Heart right ventricle (tissue), 16 donors: ENCODE measurements at regions not wholly inside any gene's neighbourhood (a gene's known extent, or its start where the extent isn't known, plus 50 kb on each side); places are given as distances from the start of the nearest gene placed in this dataset.

ENCODE experiments used
- ATAC-seq, 8 donors: fragments of 200-7000 bp; cut with Tn5 transposase; one replicate each; pipeline ENCODE4 v1.9.1; 2020; ENCODE audit warnings: mild to moderate bottlenecking in 8 of 8, moderate library complexity in 8 of 8, moderate number of reproducible peaks in 1 of 8
- DNase-seq, 2 donors: peaks; one replicate each; pipeline ENCODE4 v3.0.0-alpha.2; 2020
- H3K27ac ChIP-seq, 10 donors: fragments of 200-600 bp; sonication (generic) in 2 of 10; one replicate each; pipeline versions ENCODE4 v1.5.0 to v1.8.0; 2020 to 2022; ENCODE audit warnings: mild to moderate bottlenecking in 3 of 10
- H3K27me3 ChIP-seq, 7 donors: fragments of 200-600 bp; one replicate each; pipeline ENCODE4 v1.8.0; 2021 to 2022; ENCODE audit warnings: mild to moderate bottlenecking in 2 of 7
- H3K36me3 ChIP-seq, 9 donors: fragments of 200-600 bp; sonication (generic) in 1 of 9; one replicate each; pipeline versions ENCODE4 v1.5.0 to v1.8.0; 2020 to 2022; ENCODE audit warnings: mild to moderate bottlenecking in 2 of 9
- H3K4me1 ChIP-seq, 9 donors: fragments of 200-600 bp; sonication (generic) in 1 of 9; one replicate each; pipeline versions ENCODE4 v1.5.0 to v1.8.0; 2020 to 2022; ENCODE audit warnings: mild to moderate bottlenecking in 4 of 9
- H3K4me3 ChIP-seq, 10 donors: fragments of 200-600 bp; sonication (generic) in 2 of 10; one replicate each; pipeline versions ENCODE4 v1.5.0 to v1.8.0; 2020 to 2022; ENCODE audit warnings: mild to moderate bottlenecking in 7 of 10, moderate library complexity in 2 of 10
- H3K9me3 ChIP-seq, 11 donors: fragments of 200-600 bp in 10 of 11; sonication (generic) in 2 of 11; one replicate each; pipeline versions ENCODE4 v1.5.0 to v1.8.0; 2013 to 2022; ENCODE audit warnings: mild to moderate bottlenecking in 2 of 11, control low read depth in 1 of 11, moderate library complexity in 1 of 11
- WGBS, 2 donors: extraction: QIAGEN DNeasy Blood & Tissue Kit; methylation state at CpG; one replicate each; pipeline ENCODE4 v1.1.7; 2013; ENCODE audit warnings: inconsistent platforms in 1 of 2; 5-methylcytosine and 5-hydroxymethylcytosine counted together
- intact Hi-C, 10 donors: fragments of 100-400 bp; cut with DNase I; formaldehyde crosslinking; loops; one replicate each; pipeline versions ENCODE4 v1.11.1 to v1.14.2; 2022
- TF ChIP-seq, protein P1 (sequence below), 9 donors: fragments of 200-600 bp; sonication (generic) in 2 of 9; IDR thresholded peaks; one replicate each; pipeline versions ENCODE4 v1.5.0 to v1.8.0; 2021 to 2022; ENCODE audit warnings: antibody characterized with exemption in 9 of 9, mild to moderate bottlenecking in 5 of 9, moderate library complexity in 1 of 9
- donor health status: Arrhythmogenic right ventricular cardiomyopathy.
- donor health status: ischemic (EF 13 %, LVEDD 7.1; RV severe dilation, severe dysfunction).
- donor health status: healthy with polysubstance abuse.
- donor health status: DM: no; HTN: yes; CAD: no.
- donor health status: DM: no; HTN: no; CAD: no.
- donor health status: ischemic (EF 25% LVEDD 6.9; RV normal size, moderate dysfunction).
- donor health status: ischemic (EF 25% LVEDD 5.7; RV mildly dilated, moderate dysfunction).
- donor health status: healthy.
- donor health status: DM: yes; HTN: yes; CAD: no.
- donor health status: Ischemic cardiomyopathy.
- donor health status: ischemic (EF 35%, LVEDD 5.7; RV mildly dilated, moderate dysfunction).
- donor health status: nonischemic (EF 11% LVEDD 7.7; RV severe dilation, severe dysfunction).
- donor health status: DM: yes; HTN: yes; CAD: no.
- donor health status: PGD.
- donor health status: ischemic (EF 29% LVEDD 5.4; RV normal size, mild dysfunction).
- donor health status: nonischemic (EF 23%, LVEDD 6.1; RV moderate dilation, normal function).

DNA sequence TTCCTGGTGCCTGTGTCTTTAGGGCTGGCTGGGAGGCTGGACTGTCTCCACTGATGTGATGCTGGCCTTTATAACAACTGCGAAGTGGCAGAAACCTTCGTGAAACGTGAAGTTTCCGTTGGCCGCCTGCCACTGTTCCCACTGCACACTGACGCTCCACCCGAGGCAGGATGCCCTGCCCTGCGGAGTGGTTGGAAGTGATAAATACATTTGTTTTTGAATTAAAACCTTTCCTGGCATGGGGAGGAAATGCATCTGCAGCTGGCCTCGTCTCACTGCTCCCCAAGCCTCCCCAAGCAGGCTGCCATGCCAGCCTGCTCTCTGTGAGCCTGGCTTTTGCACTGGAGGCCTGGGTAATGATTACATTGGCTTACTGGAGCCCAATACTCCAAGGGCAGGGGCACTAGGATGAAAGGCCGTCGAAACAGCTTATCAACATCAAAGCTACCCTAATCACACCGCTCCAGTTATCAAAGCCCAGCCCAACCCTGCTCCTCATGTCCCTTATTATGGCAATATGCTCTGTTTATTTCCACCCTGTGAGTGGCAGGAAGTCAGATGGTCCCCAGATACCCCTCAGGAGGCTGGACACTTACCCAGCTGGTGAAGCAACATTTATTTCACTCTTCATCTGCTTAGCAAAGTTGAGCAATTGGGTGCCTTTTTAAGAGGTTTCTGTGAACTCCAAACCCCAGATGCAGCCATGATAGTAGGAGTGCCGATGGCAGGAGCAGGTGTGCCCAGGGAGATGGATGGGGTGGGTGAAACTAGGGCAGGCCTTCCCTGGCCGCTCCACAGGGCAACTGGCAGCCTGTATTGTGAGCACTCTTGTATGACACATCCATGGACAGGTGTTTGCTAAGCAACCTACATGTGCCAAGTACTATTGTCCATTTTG is 97.4 kb upstream of the ITGA6 start:
- no peaks in the 10 kb centered on the region for H3K36me3 ChIP-seq
- peaks cover 0 to 35% (median 15%) of the 10 kb centered on the region in 9 donors for H3K4me1 ChIP-seq
- no peak overlapping the region for H3K4me3 ChIP-seq
- H3K27ac ChIP-seq: peak overlapping the region in 9 of 10 donors; percentile 36 to 83 (median 61)
- intact Hi-C loops: no loop called here
- H3K27me3 ChIP-seq: no peaks in the 10 kb centered on the region
- H3K9me3 ChIP-seq: no peaks in the 10 kb centered on the region
- DNase-seq (peak; percentile 76 to 77), ATAC-seq (peak; percentile 75 to 94 (median 88))
- WGBS, 2 donors: 37 to 46% methylated on average over 14 of the region's 14 CpGs
- TF ChIP-seq, protein P1, sequence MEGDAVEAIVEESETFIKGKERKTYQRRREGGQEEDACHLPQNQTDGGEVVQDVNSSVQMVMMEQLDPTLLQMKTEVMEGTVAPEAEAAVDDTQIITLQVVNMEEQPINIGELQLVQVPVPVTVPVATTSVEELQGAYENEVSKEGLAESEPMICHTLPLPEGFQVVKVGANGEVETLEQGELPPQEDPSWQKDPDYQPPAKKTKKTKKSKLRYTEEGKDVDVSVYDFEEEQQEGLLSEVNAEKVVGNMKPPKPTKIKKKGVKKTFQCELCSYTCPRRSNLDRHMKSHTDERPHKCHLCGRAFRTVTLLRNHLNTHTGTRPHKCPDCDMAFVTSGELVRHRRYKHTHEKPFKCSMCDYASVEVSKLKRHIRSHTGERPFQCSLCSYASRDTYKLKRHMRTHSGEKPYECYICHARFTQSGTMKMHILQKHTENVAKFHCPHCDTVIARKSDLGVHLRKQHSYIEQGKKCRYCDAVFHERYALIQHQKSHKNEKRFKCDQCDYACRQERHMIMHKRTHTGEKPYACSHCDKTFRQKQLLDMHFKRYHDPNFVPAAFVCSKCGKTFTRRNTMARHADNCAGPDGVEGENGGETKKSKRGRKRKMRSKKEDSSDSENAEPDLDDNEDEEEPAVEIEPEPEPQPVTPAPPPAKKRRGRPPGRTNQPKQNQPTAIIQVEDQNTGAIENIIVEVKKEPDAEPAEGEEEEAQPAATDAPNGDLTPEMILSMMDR (IDR thresholded peaks at IDR 0.05): no peak

DNA sequence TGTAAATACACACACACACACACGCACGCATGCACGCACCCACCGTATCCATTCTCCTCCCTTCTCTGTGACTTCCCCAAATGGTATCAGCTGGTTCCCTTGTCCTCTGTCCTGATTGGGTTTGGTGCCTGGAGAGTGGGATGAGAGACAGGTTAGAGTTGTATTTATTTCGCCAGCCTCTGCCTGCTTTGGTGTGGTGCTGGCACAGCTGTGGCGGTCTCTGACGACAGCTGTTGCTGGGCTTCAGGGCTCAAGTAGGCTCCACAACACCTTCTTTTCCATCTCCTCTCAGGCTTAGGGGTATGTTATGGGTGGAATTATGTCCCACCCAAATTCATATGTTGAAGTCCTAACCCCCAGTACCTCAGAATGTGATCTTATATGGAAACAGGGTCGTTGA is 94.9 kb upstream of the ITGA6 start:
- intact Hi-C loops: no loop called here
- TF ChIP-seq, protein P1 (IDR thresholded peaks at IDR 0.05): no peak
- WGBS, 2 donors: 79 to 84% methylated on average over 8 of the region's 8 CpGs

DNA sequence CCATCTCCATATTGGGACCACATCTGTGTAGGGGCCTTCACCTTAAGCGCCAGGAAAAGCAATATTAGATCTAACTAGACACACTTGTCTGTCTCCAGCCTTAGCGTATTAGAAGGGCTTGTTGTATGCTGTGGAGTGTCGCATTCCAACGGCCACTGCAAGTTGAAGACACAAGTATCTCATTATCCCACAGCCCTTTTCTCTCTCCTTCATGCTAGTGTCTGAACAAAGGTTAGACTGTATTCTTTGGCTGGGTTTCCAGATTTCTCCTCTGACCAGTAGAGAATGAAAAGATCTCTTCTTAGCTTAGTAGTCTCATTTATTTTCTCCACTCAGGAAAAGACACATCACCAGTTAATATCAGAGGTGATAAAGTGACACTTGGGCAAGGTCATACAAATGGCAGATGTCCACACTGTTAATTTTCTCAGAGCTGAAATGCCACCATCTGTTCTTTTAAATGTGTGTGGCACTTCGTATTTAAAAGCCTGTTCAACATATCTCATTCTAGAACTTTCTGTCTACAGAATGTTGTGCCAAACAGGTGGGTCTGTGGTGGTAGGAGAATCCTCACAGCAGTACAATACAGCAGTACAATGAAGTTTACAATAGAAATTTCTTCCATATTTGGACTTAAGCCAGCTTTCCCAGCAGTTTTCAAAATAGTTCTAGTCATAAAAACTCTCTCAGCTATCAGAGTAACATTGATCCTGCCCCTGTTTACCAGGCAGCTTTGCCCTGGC is 94.0 kb upstream of the ITGA6 start:
- H3K36me3 ChIP-seq: no peaks in the 10 kb centered on the region
- no peak overlapping the region for H3K27ac ChIP-seq
- ATAC-seq (no peak), DNase-seq (no peak)
- intact Hi-C loops: no loop called here
- WGBS, 2 donors: 67 to 78% methylated on average over 5 of the region's 5 CpGs
- no peak overlapping the region for H3K4me3 ChIP-seq
- H3K4me1 ChIP-seq: peaks cover 0 to 27% (median 14%) of the 10 kb centered on the region in 9 donors
- no peaks in the 10 kb centered on the region for H3K27me3 ChIP-seq
- H3K9me3 ChIP-seq: no peaks in the 10 kb centered on the region
- TF ChIP-seq, protein P1 (IDR thresholded peaks at IDR 0.05): no peak

More for the DNA sequence above, 94.9 kb upstream of the ITGA6 start:
- no peak for ATAC-seq
- no peak for DNase-seq
- Histone ChIP-seq H3K27me3 (no peaks in the 10 kb centered on the region), H3K9me3 (no peaks in the 10 kb centered on the region), H3K4me3 (no peak overlapping the region), H3K4me1 (peaks cover 0 to 27% (median 14%) of the 10 kb centered on the region in 9 donors), H3K27ac (no peak overlapping the region), H3K36me3 (no peaks in the 10 kb centered on the region)

DNA sequence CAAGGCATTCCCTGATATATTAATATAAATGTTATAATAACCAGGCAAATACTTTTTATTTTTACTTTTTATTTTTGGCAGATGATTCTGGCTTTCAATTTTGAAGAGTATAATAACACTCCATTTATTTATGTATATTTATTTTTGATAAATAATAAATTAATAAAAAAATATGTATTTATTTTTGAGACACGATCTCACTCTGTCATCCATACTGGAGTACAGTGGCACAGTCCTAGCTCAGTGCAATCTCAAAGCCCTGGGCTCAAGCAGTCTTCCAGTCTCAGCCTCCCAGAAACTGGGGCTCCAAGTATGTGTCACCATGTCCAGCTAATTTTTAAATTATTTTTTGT is 93.4 kb upstream of the ITGA6 start:
- H3K36me3 ChIP-seq: no peaks in the 10 kb centered on the region
- no peaks in the 10 kb centered on the region for H3K27me3 ChIP-seq
- ATAC-seq (no peak), DNase-seq (no peak)
- intact Hi-C loops: no loop called here
- no peaks in the 10 kb centered on the region for H3K9me3 ChIP-seq
- H3K4me1 ChIP-seq: peaks cover 0 to 25% (median 14%) of the 10 kb centered on the region in 9 donors
- 91 to 96% methylated on average over 1 of the region's 1 CpG for WGBS, 2 donors
- no peak overlapping the region for H3K4me3 ChIP-seq
- no peak overlapping the region for H3K27ac ChIP-seq
- TF ChIP-seq, protein P1 (IDR thresholded peaks at IDR 0.05): no peak
